ENCODE measurements at regions not wholly inside any gene's neighbourhood (a gene's known extent, or its start where the extent isn't known, plus 50 kb on each side); places are given as distances from the start of the nearest gene placed in this dataset.

GRCh38 chr15:47964229-47964628 is 156.6 kb upstream of the SLC24A5 start:
- TF ChIP-seq ISL1 (CRISPR knock-in tag; IDR thresholded peaks at IDR 0.05) (no peak), ZFP30 (CRISPR knock-in tag; IDR thresholded peaks at IDR 0.05) (no peak), ARNTL (CRISPR knock-in tag; IDR thresholded peaks at IDR 0.05; ENCODE audit: borderline replicate concordance, low read depth) (no peak), TOX (CRISPR knock-in tag; IDR thresholded peaks at IDR 0.05; ENCODE audit: borderline replicate concordance) (no peak), ZNF8 (CRISPR knock-in tag; IDR thresholded peaks at IDR 0.05) (no peak), ESRRG (CRISPR knock-in tag; IDR thresholded peaks at IDR 0.05) (no peak), SNAI2 (CRISPR knock-in tag; IDR thresholded peaks at IDR 0.05) (no peak), POU6F1 (CRISPR knock-in tag; IDR thresholded peaks at IDR 0.05; ENCODE audit: borderline replicate concordance, low read depth) (no peak)
- TF ChIP-seq, protein P1, sequence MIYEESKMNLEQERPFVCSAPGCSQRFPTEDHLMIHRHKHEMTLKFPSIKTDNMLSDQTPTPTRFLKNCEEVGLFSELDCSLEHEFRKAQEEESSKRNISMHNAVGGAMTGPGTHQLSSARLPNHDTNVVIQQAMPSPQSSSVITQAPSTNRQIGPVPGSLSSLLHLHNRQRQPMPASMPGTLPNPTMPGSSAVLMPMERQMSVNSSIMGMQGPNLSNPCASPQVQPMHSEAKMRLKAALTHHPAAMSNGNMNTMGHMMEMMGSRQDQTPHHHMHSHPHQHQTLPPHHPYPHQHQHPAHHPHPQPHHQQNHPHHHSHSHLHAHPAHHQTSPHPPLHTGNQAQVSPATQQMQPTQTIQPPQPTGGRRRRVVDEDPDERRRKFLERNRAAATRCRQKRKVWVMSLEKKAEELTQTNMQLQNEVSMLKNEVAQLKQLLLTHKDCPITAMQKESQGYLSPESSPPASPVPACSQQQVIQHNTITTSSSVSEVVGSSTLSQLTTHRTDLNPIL (CRISPR knock-in tag; IDR thresholded peaks at IDR 0.05; ENCODE audit: low read depth), result no peak

Measured in SK-N-SH treated with all-trans-retinoic acid at 6 μM for 48 hours (cell line).